ENCODE measurements at regions not wholly inside any gene's neighbourhood (a gene's known extent, or its start where the extent isn't known, plus 50 kb on each side); places are given as distances from the start of the nearest gene placed in this dataset.

DNA sequence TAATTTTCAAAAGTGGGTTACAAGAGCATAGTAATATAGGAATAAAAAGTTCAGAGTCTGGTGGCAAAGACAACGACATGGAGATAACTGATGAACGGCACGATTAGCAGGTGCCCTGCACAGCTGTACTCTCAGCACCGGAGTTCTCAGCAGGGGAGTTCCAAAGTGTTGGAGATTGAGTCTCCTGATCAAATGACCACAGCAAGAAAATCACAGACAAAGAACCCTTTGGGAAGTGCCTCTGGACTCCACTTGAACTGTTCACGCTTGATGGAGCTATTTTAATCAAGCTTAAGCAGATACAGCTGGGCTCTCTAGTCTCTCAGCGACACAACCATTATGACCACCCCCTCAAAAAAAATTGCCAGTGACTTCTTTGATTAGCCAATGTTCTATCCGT, 153.1 kb downstream of the ALG10B start:
- TF ChIP-seq CTCF (IDR thresholded peaks at IDR 0.05; ENCODE audit: extremely low read depth, insufficient read depth, missing control alignments): no peak
- no peak for DNase-seq (ENCODE audit: low spot score)
- in situ Hi-C loops (cut with MboI; ENCODE audit: low pct_unique_long_range_greater_than_20kb, low sequenced_read_pairs, unreplicated experiment): no loop called here

GRCh38 chr12:38477340-38478090, 160.9 kb downstream of the ALG10B start:
- in situ Hi-C loops (cut with MboI; ENCODE audit: low pct_unique_long_range_greater_than_20kb, low sequenced_read_pairs, unreplicated experiment): no loop called here
- DNase-seq (ENCODE audit: low spot score): no peak
- TF ChIP-seq CTCF (IDR thresholded peaks at IDR 0.05; ENCODE audit: extremely low read depth, insufficient read depth, missing control alignments): no peak

DNA sequence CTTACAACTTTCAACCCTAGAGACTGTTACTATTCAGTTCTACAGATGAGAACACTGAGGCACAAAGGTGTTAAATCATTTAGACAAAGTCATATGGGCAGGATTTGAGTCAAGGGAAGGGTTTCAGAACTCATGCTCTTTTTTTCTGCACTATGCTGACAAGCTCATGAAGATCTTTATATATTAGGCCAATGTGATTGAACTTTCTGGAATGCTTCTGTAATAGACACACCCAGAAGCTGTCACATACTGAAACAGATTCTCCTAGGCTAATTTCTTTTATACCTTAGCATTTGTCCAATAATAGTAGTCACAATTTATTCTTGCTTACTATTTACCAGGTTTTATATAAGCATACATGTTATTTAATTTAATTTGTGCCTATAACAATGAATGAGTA, 164.0 kb downstream of the ALG10B start:
- TF ChIP-seq CTCF (IDR thresholded peaks at IDR 0.05; ENCODE audit: extremely low read depth, insufficient read depth, missing control alignments): no peak
- in situ Hi-C loops (cut with MboI; ENCODE audit: low pct_unique_long_range_greater_than_20kb, low sequenced_read_pairs, unreplicated experiment): no loop called here
- no peak for DNase-seq (ENCODE audit: low spot score)

GRCh38 chr12:38484821-38485449, 168.4 kb downstream of the ALG10B start:
- in situ Hi-C loops (cut with MboI; ENCODE audit: low pct_unique_long_range_greater_than_20kb, low sequenced_read_pairs, unreplicated experiment): no loop called here
- DNase-seq (ENCODE audit: low spot score): no peak
- no peak for TF ChIP-seq CTCF (IDR thresholded peaks at IDR 0.05; ENCODE audit: extremely low read depth, insufficient read depth, missing control alignments)

GRCh38 chr12:38488866-38489265, 172.3 kb downstream of the ALG10B start:
- in situ Hi-C loops (cut with MboI; ENCODE audit: low pct_unique_long_range_greater_than_20kb, low sequenced_read_pairs, unreplicated experiment): no loop called here
- DNase-seq (ENCODE audit: low spot score): no peak
- no peak for TF ChIP-seq CTCF (IDR thresholded peaks at IDR 0.05; ENCODE audit: extremely low read depth, insufficient read depth, missing control alignments)

DNA sequence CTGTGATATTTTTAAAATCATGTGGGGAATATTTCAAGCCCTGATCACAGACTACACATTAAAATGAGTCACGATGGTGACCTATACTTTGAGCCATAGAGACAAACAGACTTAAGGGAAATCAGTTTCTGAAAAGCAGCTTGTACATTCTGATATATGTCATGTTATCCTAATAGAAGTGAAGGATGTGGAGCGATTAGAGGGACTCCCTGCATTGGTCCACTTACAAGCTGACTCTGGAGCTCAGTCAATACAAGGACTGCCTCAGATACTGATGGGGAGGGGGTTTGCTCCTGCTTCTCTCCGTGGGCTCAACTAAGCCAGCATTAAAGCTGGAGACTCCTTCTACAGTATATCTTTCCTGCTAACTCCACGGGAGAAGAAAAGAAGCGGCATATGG, 173.5 kb downstream of the ALG10B start:
- in situ Hi-C loops (cut with MboI; ENCODE audit: low pct_unique_long_range_greater_than_20kb, low sequenced_read_pairs, unreplicated experiment): no loop called here
- no peak for DNase-seq (ENCODE audit: low spot score)
- TF ChIP-seq CTCF (IDR thresholded peaks at IDR 0.05; ENCODE audit: extremely low read depth, insufficient read depth, missing control alignments): no peak
